ENCODE measurements at regions not wholly inside any gene's neighbourhood (a gene's known extent, or its start where the extent isn't known, plus 50 kb on each side); places are given as distances from the start of the nearest gene placed in this dataset.

DNA sequence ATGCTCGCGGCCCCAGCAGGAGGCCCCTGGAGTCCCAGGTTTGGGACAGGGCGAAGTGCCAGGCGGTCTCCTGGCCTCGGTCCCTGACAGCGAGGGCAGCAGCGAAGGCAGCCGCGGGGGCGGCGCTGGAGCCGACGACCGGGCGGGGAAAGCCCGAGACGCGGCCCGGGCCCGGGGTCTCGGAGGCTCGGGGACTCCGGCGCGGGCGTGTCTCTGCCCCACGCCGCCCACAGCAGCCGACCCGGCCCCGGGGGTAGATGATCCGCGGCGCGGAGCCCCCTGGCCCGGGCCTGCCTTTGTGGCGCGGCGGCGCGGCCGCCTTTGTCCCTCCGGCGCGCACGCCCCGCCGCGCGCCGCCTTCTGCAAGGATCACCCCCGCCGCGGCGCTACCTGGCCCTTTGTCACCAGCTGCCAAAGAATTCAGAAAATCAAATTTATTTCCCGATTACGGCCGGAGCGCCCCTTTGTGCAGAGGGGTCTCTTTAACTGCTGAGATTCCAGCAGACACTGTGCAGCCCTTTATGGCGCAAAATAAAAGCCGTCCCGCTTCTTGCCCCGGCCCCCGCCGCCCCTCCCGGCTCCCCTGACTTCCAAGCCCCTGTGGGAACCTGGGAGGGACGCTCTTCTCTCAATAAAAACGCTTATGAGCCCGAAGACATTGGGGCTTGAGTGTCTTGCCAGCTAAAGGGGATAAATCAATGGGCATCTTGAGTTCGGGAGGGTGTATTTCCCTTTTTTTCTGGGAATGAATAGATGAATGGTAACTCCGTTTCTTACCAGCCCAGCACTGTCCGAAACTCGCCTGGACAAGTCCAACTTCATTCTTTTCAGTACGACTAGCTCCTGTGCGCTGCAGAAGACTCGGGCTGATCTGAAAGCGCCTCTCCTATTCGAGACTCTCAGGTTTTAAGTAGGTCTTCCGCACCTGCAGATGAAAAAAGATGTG is 68.4 kb downstream of the HES1 start:
- TF ChIP-seq POLR2A (IDR thresholded peaks at IDR 0.05; ENCODE audit: low read depth, low read length), result no peak
- DNase-seq (ENCODE audit: insufficient read length, low spot score), result no peak
- FAIRE-seq, result no peak

DNA sequence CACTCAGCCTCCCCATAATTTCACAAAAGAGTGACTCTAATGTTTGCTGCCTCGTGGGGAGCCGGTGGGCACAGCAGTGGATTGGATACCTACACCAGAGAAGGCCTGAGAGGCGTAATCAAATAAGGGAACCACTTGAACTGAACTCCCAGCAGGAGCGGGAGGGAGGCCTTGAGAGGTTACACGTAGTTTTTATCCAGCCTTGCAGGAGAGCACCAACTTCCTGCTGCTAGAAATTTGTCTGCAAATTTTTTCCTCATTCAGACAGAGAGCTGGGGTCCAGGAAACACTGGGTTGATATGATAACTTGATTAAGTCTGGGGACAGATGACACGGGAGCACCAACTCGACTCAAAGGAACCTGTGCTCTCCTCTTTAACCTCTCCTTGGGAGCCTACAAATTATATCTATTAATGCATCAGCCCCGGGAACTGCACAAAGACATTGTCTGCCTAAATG is 69.8 kb downstream of the HES1 start:
- no peak for DNase-seq (ENCODE audit: insufficient read length, low spot score)
- TF ChIP-seq POLR2A (IDR thresholded peaks at IDR 0.05; ENCODE audit: low read depth, low read length), result no peak
- FAIRE-seq, result no peak

DNA sequence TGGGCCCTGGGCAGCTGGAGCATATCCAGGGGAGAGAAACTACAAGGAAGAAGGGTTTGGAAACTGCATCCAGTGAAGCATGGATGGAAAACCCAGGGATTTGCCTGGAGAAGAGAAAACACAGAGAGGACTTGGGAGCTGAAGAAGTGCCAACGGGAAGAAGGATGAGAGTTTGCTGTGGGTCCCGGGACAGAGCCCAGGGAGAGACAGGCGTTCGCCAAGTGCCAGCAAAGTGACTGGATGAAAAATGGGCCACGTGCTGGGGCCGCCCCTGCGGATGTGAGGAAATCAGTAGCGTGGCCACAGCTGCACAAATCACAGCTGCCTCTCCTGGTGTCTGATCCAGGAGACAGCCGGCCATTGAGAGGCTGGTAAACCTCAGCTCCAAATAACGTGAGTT is 70.4 kb downstream of the HES1 start:
- TF ChIP-seq POLR2A (IDR thresholded peaks at IDR 0.05; ENCODE audit: low read depth, low read length), result no peak
- DNase-seq (ENCODE audit: insufficient read length, low spot score) (no peak), FAIRE-seq (no peak)

DNA sequence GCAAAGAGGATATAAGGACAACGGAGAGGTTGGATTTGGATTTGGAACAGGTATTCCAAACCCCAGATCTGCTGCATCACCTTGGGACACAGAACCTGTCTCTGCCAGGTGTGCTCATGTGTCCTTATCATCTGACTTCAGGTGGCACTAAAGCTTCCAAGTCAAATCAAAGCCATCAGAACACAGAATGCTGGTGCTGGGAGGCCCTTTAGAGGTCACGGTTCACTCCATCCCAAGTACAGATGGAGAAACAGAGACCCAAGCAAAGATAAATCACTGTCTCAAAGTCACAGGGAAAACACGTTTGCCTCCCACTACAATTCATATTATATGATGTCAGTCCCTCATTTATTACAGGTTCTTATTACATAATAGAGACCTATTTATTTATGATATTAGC is 72.8 kb downstream of the HES1 start:
- no peak for TF ChIP-seq POLR2A (IDR thresholded peaks at IDR 0.05; ENCODE audit: low read depth, low read length)
- FAIRE-seq, result no peak
- no peak for DNase-seq (ENCODE audit: insufficient read length, low spot score)

DNA sequence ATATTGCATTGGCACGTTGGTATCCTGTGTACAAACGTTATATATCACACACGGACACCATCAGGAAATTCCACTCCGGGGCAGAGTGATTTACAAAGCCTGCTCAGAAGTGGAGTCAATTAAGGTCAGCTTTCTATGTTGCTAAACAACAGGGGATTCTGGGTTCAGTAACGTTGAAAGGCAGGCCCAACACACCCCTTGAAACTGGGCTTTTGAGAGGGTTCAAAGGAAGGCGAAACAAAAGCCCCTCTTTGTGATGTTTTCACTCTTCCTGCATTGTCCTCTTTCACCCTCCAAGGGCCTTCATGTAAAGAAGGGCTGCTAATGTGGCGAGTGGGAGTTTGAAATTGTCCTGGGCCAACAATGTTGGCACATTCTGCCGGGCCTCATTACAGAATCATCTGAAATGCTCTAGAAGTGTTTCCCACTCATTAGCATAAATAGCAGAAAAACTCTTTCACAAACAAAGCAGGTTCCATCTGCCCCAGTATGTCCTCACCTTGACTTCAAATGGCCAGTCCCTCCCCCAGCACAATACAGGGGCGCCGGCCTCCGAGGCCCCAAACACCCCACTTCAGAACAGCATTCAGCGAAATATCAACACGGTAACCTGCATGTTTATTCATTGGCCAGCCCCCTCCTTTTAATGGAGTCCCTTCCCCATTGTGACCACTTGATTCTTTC is 76.4 kb downstream of the HES1 start:
- FAIRE-seq (no peak), DNase-seq (ENCODE audit: insufficient read length, low spot score) (no peak)
- no peak for TF ChIP-seq POLR2A (IDR thresholded peaks at IDR 0.05; ENCODE audit: low read depth, low read length)

DNA sequence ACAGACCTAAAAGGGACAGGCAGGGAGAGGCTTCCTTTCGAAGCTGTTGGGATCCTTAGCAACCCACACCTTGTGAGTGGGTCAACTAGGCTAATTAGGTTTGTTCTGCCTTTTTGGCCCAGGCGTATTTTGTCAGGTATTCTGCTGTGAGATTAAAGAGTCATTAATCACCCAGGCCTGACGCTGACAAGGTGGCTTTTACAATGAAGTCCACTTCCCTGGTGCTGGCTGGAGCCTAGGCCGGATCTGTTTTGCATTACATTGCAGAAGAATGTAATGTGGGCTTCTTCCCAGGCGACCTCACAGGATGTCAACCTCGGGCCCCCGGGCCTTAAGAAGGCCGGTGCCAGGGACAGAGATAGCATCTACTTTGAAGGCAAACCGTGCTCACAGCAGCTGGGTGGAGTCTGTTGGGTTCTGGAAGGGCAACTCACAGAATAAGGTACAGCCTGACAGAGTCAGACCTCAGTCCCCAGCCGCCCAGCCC is 76.9 kb downstream of the HES1 start:
- FAIRE-seq, result no peak
- no peak for TF ChIP-seq POLR2A (IDR thresholded peaks at IDR 0.05; ENCODE audit: low read depth, low read length)
- DNase-seq (ENCODE audit: insufficient read length, low spot score), result no peak

DNA sequence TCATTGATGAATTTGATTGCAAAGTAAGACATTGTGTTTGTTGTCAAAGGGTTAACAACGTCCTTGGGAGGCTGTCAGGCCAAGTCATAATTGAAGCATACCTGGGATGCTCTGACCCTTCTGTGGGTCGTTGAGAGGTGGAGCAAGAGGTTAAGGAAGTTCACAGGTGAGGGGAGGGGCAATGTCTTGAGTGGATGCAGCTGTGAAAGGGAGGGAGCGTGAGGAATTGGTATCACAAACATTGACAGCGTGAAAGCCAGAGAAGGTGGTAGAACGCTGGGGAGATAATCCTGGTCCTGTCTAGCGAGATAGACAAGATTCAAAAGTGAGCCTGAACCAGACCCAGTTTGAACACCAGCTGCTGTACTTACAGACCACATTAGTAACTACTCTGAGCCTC is 79.4 kb downstream of the HES1 start:
- FAIRE-seq (no peak), DNase-seq (ENCODE audit: insufficient read length, low spot score) (no peak)
- TF ChIP-seq POLR2A (IDR thresholded peaks at IDR 0.05; ENCODE audit: low read depth, low read length), result no peak

DNA sequence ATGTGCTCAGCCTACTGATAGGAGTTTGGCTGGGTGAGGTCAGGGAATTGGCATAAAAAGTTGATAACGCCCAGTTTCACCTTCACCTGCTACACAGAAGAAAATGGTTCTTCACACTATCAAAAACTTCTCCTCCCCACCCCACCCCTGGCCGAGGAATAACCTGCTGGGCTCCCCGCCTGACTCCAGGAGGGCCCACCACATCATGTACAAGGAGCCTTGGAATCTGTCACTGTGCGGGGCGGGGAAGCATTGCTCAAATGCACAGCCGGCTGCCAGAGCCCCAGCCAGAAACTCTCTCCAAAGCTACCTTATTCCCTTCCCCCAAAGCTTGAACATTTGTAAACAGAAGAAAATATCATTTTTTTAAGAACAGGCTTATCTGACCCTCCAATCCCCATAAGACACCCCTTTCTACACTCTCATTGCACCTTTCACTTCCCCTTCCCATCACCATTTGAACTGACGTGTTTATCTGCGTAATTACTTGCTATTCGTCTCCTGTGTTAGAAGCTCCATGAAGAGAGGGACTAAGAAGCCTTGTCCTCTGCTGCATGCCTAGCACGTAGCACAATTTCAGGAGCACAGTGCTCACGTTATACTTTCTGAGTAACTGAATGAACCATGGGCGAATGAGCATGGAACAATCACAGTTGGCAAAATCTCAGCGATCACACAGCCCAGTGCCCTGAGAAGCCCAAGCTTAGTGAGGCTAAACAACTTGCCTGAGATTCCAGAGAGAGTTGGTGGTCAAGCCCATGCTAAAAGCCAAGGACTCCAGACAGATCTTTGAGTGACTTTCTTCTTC is 82.9 kb downstream of the HES1 start:
- FAIRE-seq (no peak), DNase-seq (ENCODE audit: insufficient read length, low spot score) (no peak)
- no peak for TF ChIP-seq POLR2A (IDR thresholded peaks at IDR 0.05; ENCODE audit: low read depth, low read length)

DNA sequence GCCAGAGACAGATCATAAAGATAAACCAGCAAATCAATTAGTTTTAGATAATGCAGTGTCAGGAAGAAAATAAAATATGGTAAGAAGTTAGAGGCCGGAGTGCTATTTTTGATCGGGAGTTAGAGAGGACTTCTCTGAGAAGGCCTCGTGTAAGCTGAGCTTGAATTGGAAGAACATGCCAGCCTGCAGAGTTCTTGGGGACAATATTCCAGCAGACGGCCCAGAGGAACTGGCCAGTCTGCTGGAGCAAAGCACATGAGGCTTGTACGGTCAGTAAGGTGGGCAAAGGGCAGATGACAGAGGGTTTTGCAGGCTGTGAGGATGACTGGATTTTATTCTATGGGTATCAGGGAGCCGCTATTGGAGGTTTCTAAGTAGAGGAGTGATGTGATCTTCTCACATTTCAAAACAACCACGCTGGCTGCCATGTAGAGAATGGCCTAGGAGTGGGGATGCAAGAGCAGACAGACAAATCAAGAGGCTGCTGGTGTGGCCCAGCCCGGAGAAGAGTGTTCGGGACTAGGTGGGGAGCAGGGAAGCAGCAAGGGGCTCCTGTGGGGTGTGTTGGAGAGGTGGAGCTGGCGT is 84.0 kb downstream of the HES1 start:
- TF ChIP-seq POLR2A (IDR thresholded peaks at IDR 0.05; ENCODE audit: low read depth, low read length), result no peak
- FAIRE-seq (no peak), DNase-seq (ENCODE audit: insufficient read length, low spot score) (no peak)

DNA sequence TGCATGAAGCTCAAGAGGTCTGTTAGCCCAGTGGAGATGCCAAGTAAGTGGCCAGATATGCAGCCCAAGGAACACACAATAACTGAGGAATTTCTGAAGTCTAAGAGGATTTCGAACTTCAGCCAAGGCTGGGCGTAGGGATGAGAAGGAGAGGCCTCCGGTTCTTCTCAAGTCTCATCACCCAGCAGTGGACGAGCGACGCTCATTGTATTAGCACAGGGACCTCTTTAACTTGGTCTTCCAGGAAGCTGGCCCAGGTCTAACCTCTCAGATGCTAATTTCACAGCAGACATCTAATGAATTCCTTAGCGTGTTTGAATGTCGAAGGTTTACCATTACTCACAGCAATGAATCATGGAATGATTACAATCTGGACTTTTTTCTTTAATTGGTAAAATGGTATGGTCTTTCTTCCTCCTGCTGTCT is 85.0 kb downstream of the HES1 start:
- no peak for FAIRE-seq
- no peak for DNase-seq (ENCODE audit: insufficient read length, low spot score)
- TF ChIP-seq POLR2A (IDR thresholded peaks at IDR 0.05; ENCODE audit: low read depth, low read length), result no peak

DNA sequence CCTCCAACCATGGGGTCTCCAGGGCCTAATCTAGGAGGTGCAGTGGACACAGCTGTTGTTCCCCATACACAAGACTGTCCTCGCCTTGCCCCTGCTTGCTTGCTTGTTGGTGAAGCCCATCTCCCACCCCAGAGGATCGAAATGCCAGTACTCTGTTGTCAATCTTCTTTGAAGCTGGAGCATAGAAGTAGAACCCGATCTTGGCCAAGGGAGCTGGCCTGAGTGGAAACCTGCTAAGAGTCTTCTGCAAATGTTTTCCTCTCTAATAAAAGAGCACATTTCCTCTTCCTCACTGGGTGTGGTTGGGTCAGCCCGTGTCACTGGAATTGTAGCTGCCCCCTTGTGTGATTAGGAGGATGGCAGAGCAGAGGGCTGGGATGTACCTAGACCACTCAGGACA is 85.4 kb downstream of the HES1 start:
- DNase-seq (ENCODE audit: insufficient read length, low spot score), result no peak
- FAIRE-seq, result no peak
- no peak for TF ChIP-seq POLR2A (IDR thresholded peaks at IDR 0.05; ENCODE audit: low read depth, low read length)

DNA sequence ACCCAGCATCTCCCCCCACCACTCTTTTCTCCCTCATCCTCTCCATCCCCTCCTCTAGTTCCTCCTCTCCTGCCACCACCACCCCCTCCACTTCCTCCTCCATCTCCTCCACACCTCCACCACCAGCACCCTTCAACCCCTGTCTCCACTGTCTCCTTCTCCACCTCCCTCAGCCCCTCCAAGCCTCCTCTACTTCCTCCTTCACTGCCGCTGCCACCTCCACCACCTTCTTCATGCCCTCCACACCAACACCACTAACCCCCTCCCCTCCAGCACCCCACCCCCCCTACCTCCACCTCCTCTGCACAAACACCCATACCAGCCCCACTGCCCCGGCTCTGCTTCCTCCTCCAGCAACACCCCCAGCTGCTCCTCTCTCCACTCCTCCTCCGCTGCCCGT is 88.0 kb downstream of the HES1 start:
- no peak for FAIRE-seq
- DNase-seq (ENCODE audit: insufficient read length, low spot score), result no peak
- TF ChIP-seq POLR2A (IDR thresholded peaks at IDR 0.05; ENCODE audit: low read depth, low read length), result no peak
